HG02642 (cell line): ENCODE measurements at regions not wholly inside any gene's neighbourhood (a gene's known extent, or its start where the extent isn't known, plus 50 kb on each side); places are given as distances from the start of the nearest gene placed in this dataset.

ENCODE experiments used
- ATAC-seq: cut with Tn5 transposase; IDR thresholded peaks from one replicate; pipeline ENCODE4 v1.9.1; 2021; ENCODE audit warnings: mild to moderate bottlenecking; ENCODE audit not compliant: unreplicated experiment, poor library complexity

DNA sequence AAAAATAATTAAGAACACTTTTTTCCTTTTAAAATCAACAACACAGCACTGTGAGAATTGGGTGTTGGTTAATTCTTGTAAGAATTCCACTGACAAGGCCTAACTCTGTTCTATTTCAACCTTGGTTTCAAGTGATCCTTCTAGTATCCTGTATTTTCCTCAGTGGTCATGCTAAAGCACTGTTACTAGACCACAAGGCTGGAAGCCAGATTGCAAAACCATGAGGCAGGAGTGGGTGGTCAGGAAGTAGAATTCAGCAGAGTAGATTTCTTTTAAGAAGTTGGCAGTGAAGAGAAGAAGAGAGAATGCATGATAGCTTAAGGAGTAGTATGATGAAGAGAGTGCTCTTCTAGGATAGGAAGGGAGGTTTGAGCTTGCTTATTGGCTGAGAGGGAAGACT lies 71.6 kb upstream of the LEF1 start:
- no peak for ATAC-seq

DNA sequence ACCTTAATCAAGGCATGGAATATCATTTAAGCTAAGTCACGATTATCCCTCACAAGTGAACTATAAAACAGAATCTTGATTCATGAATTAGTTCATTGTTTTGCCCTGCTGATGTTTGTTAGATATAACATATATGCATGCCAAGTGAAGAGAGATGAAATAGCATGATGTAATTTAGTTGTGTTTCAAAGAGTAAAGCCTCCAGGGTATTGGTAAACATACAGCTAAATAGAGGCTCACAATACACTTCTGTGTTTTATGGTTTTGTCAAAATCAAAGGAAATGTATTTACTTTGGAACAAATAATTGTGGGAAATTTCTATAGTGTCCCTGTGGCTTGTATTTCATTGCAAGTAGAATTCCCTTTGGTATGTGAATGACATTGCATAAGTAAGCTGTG lies 69.0 kb upstream of the LEF1 start:
- no peak for ATAC-seq

DNA sequence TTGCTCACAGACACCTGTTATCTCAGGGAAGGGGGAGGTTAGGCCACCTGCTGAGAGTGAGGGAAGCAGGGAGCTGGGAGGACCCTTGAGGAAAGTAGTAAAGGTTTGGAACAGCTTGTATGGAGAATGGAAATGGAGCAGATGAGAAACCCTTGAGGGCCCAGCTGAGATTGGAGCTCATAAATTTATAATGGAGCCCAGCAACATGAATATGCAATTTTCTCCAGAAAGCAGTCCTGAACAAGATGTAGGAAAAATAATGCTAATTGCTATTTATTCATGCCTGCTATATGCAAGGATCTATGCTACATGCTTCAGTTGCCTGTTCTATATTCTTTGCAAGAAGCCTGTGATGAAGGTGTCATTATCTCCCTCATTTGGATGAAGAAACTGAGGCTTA lies 67.5 kb upstream of the LEF1 start:
- no peak for ATAC-seq

DNA sequence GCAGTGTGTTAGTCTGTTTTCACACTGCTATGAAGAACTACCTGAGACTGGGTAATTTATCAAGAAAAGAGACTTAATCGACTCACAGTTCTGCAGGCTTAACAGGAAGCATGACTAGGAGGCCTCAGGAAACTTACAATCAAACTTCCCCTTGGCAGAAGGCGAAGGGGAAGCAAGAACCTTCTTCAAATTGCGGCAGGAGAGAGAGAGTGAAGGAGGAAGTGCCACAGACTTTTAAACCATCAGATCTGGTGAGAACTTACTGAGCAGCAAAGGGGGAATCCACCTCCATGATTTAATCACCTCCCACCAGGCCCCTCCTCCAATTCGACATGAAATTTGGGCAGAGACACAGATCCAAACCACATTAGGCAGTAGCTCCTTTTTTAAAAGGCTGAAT lies 59.2 kb upstream of the LEF1 start:
- no peak for ATAC-seq

DNA sequence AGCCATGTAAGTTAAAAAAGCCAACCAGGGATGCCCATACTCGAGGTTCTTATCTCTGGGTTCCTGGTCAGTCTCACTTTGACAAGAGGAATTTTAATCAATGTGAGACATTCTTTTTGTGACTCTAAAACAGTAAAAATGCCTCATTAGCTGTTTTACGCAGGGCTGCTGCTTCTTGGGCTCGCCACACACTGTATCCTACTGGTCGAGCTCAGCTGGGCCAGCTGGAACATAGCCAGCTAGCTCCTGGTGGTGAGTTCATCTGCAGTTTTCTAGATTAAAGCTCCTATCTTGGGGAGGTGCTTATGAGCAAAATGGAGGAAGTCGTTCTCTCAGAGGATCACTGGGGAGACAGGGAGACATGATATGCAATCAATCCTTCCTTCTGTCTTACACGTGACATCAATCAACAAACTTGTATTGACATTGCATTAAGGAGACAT lies 55.9 kb upstream of the LEF1 start:
- no peak for ATAC-seq

DNA sequence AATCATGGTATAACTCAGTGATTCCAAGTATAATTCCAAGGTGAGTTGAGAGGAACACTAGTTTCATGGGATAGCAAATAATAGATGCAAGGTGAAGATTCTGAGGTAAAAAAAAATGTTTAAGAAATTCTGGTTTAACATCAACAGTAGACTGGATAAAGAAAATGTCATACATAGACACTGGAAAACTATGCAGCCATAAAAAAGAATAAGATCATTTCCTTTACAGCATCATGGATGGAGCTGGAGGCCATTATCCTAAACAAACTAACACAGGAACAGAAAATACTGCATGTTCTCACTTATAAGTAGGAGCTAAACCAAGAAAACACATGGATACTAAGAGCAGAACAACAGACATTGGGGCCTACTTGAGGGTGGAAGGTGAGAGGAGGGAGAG lies 54.6 kb upstream of the LEF1 start:
- no peak for ATAC-seq

DNA sequence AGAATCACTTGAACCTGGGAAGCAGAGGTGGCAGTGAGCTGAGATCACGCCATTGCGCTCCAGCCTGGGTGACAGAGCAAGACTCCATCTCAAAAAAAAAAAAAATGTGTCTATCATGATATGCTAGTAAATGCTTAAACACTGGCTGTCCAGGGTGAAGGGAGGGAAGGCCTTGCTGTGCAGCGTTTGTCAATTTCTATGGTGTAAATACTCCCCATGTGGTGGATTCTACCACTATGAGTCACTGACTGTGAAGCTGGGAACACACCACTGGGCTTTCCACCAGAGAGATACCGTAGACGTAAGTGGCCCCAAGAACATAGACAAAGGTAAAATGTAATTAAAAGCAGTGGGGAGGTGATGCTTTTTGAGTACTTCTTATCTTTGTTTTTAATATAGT lies 51.3 kb upstream of the LEF1 start:
- ATAC-seq: no peak
